ENCODE measurements at regions not wholly inside any gene's neighbourhood (a gene's known extent, or its start where the extent isn't known, plus 50 kb on each side); places are given as distances from the start of the nearest gene placed in this dataset.

DNA sequence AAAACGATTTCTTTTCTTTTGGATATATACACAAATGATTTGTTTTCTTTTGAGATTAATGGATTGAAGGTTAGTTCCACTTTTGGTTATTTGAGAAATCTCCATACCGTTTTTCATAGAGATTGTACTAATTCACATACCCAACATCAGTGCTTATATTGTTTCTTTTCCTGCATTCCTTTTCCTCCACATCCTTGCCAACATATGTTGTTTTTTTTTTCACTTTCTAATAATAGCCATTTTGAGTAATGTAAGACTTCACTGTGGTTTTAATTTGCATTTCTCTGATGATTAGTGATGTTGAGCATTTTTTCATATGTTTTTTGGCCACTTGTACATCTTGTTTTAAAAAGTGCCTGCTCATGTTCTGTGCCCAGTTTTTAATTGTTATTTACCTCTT lies 846.4 kb upstream of the EYS start (continued):
- TF ChIP-seq, protein P1, sequence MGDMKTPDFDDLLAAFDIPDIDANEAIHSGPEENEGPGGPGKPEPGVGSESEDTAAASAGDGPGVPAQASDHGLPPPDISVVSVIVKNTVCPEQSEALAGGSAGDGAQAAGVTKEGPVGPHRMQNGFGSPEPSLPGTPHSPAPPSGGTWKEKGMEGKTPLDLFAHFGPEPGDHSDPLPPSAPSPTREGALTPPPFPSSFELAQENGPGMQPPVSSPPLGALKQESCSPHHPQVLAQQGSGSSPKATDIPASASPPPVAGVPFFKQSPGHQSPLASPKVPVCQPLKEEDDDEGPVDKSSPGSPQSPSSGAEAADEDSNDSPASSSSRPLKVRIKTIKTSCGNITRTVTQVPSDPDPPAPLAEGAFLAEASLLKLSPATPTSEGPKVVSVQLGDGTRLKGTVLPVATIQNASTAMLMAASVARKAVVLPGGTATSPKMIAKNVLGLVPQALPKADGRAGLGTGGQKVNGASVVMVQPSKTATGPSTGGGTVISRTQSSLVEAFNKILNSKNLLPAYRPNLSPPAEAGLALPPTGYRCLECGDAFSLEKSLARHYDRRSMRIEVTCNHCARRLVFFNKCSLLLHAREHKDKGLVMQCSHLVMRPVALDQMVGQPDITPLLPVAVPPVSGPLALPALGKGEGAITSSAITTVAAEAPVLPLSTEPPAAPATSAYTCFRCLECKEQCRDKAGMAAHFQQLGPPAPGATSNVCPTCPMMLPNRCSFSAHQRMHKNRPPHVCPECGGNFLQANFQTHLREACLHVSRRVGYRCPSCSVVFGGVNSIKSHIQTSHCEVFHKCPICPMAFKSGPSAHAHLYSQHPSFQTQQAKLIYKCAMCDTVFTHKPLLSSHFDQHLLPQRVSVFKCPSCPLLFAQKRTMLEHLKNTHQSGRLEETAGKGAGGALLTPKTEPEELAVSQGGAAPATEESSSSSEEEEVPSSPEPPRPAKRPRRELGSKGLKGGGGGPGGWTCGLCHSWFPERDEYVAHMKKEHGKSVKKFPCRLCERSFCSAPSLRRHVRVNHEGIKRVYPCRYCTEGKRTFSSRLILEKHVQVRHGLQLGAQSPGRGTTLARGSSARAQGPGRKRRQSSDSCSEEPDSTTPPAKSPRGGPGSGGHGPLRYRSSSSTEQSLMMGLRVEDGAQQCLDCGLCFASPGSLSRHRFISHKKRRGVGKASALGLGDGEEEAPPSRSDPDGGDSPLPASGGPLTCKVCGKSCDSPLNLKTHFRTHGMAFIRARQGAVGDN (IDR thresholded peaks at IDR 0.05) = no peak

GRCh38 chr6:66538551-66539135 lies 831.6 kb upstream of the EYS start:
- no peaks in the 10 kb centered on the region for H3K4me1 ChIP-seq (ENCODE audit: control insufficient read depth, insufficient read depth, low read length)
- no peak for DNase-seq (ENCODE audit: low read depth, low spot score)
- RAD21 ChIA-PET (ENCODE audit: unreplicated experiment) = no interaction called here
- no peaks in the 10 kb centered on the region for H3K36me3 ChIP-seq (ENCODE audit: control insufficient read depth in 2 of 2, insufficient read depth in 2 of 2, low read length in 1 of 2)
- no peak overlapping the region for H3K4me2 ChIP-seq (ENCODE audit: control insufficient read depth, insufficient read depth)
- no peak for FAIRE-seq
- no peak overlapping the region for H3K9ac ChIP-seq (ENCODE audit: control insufficient read depth, insufficient read depth, low read length)
- BruUV-seq (replicated peaks) = no TSS peak
- no peak for ATAC-seq
- no peak overlapping the region for H3K4me3 ChIP-seq
- intact Hi-C loops (cut with micrococcal nuclease; ENCODE audit: unreplicated experiment) (no loop called here), in situ Hi-C loops (cut with MboI) (no loop called here)
- POLR2A ChIA-PET = no interaction called here
- no peaks in the 10 kb centered on the region for H3K9me3 ChIP-seq (replicated peaks; ENCODE audit: control insufficient read depth, insufficient read depth, low read length)
- no peak overlapping the region for H3K27ac ChIP-seq (ENCODE audit: control insufficient read depth, insufficient read depth)
- SMC1A ChIA-PET (ENCODE audit: uncharacterized antibody, unreplicated experiment) = no interaction called here
- 15% methylated on average over 1 of the region's 1 CpG for WGBS (ENCODE audit: insufficient coverage, insufficient replicate concordance, low lambda C conversion rate, missing lambda C conversion rate)
- H4K20me1 ChIP-seq (ENCODE audit: control insufficient read depth, insufficient read depth) = no peaks in the 10 kb centered on the region
- H2AFZ ChIP-seq (ENCODE audit: control insufficient read depth, low read depth, low read length) = no peak overlapping the region
- no peaks in the 10 kb centered on the region for H3K27me3 ChIP-seq (replicated peaks in 1 of 2; ENCODE audit: control insufficient read depth in 2 of 2, insufficient read depth in 2 of 2, low read length in 1 of 2)
- no peaks in the 10 kb centered on the region for H3K79me2 ChIP-seq (ENCODE audit: control insufficient read depth, insufficient read depth, low read length)
- CTCF ChIA-PET = no interaction called here
- TF ChIP-seq, protein P2, sequence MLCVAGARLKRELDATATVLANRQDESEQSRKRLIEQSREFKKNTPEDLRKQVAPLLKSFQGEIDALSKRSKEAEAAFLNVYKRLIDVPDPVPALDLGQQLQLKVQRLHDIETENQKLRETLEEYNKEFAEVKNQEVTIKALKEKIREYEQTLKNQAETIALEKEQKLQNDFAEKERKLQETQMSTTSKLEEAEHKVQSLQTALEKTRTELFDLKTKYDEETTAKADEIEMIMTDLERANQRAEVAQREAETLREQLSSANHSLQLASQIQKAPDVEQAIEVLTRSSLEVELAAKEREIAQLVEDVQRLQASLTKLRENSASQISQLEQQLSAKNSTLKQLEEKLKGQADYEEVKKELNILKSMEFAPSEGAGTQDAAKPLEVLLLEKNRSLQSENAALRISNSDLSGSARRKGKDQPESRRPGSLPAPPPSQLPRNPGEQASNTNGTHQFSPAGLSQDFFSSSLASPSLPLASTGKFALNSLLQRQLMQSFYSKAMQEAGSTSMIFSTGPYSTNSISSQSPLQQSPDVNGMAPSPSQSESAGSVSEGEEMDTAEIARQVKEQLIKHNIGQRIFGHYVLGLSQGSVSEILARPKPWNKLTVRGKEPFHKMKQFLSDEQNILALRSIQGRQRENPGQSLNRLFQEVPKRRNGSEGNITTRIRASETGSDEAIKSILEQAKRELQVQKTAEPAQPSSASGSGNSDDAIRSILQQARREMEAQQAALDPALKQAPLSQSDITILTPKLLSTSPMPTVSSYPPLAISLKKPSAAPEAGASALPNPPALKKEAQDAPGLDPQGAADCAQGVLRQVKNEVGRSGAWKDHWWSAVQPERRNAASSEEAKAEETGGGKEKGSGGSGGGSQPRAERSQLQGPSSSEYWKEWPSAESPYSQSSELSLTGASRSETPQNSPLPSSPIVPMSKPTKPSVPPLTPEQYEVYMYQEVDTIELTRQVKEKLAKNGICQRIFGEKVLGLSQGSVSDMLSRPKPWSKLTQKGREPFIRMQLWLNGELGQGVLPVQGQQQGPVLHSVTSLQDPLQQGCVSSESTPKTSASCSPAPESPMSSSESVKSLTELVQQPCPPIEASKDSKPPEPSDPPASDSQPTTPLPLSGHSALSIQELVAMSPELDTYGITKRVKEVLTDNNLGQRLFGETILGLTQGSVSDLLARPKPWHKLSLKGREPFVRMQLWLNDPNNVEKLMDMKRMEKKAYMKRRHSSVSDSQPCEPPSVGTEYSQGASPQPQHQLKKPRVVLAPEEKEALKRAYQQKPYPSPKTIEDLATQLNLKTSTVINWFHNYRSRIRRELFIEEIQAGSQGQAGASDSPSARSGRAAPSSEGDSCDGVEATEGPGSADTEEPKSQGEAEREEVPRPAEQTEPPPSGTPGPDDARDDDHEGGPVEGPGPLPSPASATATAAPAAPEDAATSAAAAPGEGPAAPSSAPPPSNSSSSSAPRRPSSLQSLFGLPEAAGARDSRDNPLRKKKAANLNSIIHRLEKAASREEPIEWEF (IDR thresholded peaks at IDR 0.05; ENCODE audit: insufficient replicate concordance, low read depth, low read length) = no peak
